Stimulated activated CD4-positive, alpha-beta T cell treated with anti-CD3 and anti-CD28 coated beads, TNF-alpha, amount 100 ng/mL, for 1 hour (primary cell): ENCODE measurements at regions not wholly inside any gene's neighbourhood (a gene's known extent, or its start where the extent isn't known, plus 50 kb on each side); places are given as distances from the start of the nearest gene placed in this dataset.

Experiments used
- DNase-seq, 3 donors: peaks; one replicate each; pipeline ENCODE4 v3.0.0-alpha.2; 2020; ENCODE audit warnings: low read depth in 3 of 3, low spot score in 1 of 3

GRCh38 chr12:13843841-13844240, 137.6 kb downstream of the GRIN2B start:
- DNase-seq: no peak

- DNase-seq: no peak
Measured at GRCh38 chr12:13841358-13841757, 140.0 kb downstream of the GRIN2B start.

GRCh38 chr12:13839365-13840336, 141.8 kb downstream of the GRIN2B start:
- no peak for DNase-seq

DNA sequence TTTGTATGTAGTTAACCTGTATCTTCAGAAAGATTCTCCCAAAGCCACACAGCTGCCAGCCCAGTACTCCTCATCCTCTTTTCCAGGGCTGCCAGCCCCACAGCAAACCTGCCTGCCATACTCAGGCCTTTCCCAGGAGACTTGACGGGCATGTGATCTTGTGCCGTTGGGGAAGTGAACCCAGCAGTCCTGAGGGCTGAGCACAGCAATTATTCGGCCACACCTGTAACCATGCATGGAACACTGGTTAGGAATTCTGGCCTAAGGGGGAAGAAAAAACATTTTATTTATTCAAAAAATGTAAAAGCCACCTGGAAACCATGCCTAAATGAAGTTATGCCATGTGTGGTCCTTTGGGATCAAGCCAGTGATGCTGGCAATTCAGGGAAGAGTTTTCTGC, 145.3 kb downstream of the GRIN2B start:
- DNase-seq: no peak

DNA sequence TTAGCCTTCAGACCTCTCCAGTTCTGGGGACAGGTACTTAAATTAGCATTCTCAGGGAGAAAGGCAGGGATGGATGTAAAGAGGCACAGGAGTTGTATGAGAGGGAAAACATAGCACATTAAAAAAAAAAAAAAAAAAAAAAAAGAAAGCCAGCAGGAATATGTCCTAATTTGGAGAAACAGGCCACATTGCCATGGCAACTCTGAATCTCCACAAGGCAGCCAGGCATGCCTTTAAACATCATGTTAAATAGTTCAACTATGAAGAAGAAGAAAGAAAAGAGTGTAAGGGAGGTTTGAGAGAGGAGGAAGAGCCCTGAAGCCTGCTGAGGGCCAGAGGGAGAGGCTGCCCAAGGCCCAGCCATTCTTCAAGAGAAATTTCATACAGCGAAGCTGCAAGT, 145.8 kb downstream of the GRIN2B start:
- DNase-seq: no peak

DNA sequence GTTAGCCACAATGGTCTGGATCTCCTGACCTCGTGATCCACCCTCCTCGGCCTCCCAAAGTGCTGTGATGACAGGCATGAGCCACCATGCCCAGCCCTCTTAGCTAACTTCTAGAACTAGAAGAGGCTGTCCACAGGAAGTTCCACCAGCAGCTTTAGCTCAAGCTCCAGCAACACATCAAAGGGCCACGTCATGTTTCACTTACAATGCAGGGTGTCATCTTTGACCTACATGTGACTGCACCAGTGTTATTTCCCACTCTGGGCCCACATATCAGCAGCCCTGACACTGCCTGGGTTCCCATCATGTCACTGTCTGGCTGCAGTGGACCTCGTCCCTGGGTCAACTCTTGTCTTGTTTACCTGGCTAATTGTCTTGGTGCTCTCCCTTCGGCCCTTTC, 147.2 kb downstream of the GRIN2B start:
- no peak for DNase-seq

- no peak for DNase-seq
Measured at GRCh38 chr12:13817131-13817530, 164.3 kb downstream of the GRIN2B start.

GRCh38 chr12:13816394-13816793, 165.0 kb downstream of the GRIN2B start:
- no peak for DNase-seq

DNA sequence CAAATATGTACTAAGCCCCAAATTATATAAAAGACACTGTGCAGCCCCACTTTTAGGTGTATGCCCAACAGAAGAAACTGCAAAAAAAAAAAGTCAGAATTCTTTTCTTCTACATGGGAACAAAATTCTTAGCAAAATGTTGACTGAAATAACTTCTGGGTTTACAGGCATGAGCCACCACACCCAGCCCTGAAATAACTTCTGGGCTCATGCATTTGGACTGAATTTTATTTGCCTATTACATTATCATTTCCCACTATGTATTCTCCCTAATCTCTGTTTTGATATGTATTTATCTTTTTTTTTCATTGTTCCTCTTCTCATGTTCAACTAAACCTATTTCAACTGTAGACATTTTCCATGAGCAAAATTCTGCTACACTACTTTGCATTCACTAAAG, 169.2 kb downstream of the GRIN2B start:
- no peak for DNase-seq

DNA sequence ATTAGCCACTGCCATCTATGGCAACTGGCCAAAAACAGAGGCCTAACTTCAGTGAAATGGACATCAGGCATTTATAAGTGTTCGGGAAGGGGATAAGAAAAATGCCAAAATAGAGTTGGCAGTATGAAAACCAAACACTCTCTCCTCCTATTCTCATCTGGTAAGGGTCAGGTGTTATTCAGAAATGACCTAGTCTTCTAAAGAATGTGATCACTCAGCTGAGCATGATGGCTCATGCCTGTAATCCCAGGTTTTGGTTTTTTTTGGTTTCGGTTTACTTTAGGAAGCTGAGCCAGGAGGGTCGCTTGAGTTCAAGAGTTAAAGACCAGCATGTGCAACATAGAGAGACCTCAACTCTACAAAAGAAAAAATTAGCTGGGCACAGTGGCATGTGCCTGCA, 170.3 kb downstream of the GRIN2B start:
- no peak for DNase-seq

DNA sequence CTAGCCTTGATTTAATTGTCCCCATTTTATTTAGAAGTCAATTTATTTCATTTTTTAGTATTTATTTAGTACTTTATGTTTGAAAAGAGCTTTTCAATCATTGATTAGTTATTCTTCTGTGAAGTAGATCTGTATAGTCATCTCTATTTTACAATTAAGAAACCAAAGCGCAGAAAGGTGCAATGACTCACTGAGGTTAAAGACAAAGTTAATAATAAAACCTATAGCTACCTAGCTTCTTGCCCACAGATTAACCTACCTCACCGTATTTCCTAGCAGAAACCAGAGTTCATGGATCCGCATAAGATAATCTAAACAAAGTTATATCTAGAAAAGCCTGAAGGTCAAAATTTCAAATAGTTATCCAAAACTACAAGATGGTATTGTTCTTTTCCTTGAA, 176.4 kb downstream of the GRIN2B start:
- no peak for DNase-seq

DNA sequence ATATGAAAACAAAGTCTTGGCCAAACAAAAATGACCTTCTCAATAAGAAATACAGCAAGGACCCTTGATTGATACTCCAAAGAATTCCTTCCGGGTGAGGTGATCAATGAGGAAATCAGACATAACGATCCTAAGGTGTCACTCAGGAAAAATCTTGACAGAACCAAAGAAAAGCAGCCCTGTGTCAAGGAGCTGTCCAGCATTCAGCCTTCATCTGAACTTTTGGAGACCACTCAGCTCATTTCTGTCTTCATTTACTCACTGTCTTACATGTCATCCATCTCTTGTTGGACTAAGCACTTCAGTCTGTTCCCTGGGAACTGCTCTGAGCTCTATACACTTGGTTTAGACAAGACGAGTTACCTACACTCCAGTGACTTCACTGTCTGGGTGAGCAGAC, 179.9 kb downstream of the GRIN2B start:
- DNase-seq: no peak

DNA sequence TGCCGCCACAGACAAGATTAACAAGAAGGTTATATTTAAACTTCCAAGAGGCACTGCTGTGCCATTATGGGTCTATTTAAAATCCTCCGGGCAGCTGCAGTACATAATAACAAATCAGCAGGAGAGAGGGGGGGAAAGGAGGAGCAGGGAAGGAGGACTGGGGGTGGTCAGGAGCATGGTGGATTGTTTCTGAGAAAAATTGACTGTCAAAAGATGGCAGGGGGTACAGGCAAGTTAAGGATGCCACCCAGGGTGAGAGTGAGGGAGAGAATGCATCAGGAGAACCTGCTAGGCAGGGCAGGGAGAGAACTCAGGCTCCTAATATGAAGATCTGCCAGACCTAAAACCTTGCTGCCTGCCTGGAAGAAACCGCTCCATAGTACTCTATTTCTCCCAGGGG, 181.8 kb downstream of the GRIN2B start:
- DNase-seq: no peak

GRCh38 chr12:13798162-13798561, 183.2 kb downstream of the GRIN2B start:
- no peak for DNase-seq

DNA sequence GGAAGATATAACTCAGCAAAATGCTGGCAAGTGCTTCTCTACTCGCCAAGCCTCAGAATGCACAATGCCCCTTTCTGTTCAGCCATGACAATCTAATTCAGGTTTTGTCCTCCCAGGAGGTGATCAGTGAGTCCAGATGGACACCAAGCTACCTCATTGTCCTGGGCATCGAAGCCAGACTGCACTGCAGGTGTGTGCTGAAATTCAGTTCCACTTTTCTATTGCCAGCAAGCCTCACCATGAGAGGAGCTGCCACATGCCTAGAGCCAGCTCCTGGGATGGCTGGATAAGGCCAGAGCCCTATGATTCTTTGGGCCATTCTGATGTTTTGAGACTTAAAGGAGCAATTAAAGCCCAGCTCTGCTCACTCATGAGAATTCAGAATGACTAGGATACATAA, 186.7 kb downstream of the GRIN2B start:
- no peak for DNase-seq

GRCh38 chr12:13790317-13790716, 191.1 kb downstream of the GRIN2B start:
- no peak for DNase-seq

DNA sequence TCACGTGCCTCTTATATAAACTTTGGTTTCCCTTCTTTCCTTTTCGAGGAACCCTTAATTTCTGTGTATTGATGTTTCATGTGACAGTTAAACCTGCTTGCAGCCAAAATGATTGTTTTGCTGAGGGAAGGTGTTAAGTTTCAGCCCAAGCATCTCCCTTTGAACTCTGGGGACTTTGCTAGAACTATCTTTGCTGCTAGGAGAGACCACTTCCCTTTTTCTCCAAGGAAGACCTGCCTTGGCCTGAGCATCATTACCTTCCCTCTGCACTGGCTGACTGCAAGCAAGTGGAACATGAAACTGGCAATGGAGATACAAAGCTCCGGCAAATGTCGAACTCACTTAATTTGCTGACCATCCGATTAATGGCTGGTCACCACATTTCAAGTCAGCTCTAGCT, 192.8 kb downstream of the GRIN2B start:
- DNase-seq: no peak

DNA sequence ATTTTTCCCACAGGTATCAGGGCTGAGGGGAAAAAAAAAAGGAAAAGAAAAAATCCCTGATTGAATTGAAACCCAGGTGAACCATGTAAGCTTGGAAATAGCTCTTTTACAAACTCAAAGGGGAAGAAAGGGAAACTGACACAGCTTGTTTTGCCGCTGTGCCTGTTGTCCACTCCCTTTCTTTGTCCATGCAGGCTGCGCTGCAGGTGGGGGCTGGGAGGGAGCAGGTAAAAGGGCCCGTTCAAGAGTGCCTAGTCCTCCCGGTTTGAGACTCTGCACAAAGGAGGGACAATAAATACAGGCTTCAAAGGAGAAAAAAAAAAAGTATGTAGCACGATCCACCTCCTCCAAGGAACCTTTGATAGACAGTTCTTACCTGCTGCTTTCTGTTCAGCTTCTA, 194.8 kb downstream of the GRIN2B start:
- no peak for DNase-seq

DNA sequence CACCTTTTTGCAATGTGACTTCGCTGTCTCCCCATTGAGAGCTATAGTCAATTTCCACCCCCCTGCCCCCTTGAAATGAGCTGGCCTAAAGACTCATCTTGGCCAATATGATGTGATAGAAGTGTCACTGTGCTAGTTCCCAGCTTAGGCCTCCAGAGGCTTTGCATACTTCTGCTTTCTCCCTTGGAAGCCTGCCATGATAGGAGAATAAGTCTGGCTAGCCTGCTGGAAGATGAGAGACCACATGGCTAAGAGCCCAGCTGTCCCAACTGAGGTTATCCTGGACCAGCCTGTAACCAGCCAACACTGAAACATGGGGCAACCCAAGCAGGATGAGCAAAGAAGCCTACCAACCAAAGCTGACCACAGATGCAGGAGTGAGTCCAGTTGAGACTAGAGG, 196.9 kb downstream of the GRIN2B start:
- DNase-seq: no peak

DNA sequence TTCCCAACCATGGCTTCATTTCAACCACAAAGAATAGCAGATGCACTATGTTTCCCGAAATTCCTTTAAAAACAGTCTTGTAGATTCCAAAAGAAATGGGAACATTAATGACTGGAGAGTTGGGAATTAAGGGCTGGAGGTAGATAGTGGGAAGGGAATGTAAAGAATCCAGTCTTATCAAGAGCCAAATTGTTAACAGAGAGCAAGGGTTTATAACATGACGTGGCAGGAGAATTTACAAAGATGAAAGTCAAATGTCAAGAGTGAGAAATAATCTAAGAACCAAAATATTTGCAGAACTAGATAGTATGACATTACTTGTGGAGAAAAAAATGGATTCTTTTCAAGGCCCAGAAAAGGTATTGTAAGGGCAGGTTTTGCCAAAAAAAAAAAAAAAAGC, 200.9 kb downstream of the GRIN2B start:
- no peak for DNase-seq

- no peak for DNase-seq
Measured at GRCh38 chr12:13777374-13777773, 204.0 kb downstream of the GRIN2B start.

DNA sequence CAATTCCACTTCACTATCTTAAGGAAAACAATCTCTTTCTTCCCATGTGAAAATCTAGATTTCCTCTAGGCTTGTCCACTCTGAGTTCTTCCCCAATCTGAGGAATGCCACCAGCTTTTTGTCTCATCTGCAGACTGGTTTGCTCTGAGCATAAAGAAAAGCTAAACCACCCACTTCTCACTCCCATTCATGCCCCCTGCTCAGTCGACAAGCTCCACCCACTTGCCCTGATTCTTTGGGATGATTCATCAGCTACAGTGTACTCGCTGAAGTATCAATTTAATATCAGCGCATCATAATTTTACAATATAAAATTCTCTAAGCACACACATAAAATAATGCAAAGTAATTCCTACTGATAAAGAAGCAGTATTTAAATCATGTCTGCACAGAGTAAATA, 209.1 kb downstream of the GRIN2B start:
- DNase-seq: no peak

DNA sequence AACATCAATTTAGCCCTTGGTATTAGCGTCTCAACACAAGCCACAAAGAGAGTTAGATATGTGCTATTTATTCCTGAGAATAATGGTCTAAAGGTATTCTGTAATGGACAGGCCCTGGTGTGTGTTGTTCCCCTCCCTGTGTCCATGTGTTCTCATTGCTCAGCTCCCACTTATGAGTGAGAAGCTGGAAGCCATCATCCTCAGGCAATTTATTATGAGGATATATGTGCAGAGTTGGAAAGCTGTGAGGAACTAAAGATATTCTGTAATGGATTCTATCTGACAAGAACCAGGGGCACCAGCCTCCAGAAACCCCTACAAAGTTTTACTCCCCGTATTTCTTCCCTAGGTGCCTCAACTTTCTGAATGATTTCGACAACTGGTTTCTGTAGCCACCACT, 210.8 kb downstream of the GRIN2B start:
- no peak for DNase-seq
